ENCODE measurements at regions not wholly inside any gene's neighbourhood (a gene's known extent, or its start where the extent isn't known, plus 50 kb on each side); places are given as distances from the start of the nearest gene placed in this dataset.
"Not testable (repeated sequence)": the region's sequence is repeated elsewhere in the genome, so short reads cannot be mapped to it uniquely, and the experiment has no call there.

- TF ChIP-seq, protein P1, sequence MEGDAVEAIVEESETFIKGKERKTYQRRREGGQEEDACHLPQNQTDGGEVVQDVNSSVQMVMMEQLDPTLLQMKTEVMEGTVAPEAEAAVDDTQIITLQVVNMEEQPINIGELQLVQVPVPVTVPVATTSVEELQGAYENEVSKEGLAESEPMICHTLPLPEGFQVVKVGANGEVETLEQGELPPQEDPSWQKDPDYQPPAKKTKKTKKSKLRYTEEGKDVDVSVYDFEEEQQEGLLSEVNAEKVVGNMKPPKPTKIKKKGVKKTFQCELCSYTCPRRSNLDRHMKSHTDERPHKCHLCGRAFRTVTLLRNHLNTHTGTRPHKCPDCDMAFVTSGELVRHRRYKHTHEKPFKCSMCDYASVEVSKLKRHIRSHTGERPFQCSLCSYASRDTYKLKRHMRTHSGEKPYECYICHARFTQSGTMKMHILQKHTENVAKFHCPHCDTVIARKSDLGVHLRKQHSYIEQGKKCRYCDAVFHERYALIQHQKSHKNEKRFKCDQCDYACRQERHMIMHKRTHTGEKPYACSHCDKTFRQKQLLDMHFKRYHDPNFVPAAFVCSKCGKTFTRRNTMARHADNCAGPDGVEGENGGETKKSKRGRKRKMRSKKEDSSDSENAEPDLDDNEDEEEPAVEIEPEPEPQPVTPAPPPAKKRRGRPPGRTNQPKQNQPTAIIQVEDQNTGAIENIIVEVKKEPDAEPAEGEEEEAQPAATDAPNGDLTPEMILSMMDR (IDR thresholded peaks at IDR 0.05): not testable (repeated sequence)
- TF ChIP-seq POLR2A (IDR thresholded peaks at IDR 0.05): not testable (repeated sequence)
Observed at GRCh38 chr14:105583914-105584313, 57.5 kb downstream of the TMEM121 start.
